GM12801 (cell line): ENCODE measurements at regions not wholly inside any gene's neighbourhood (a gene's known extent, or its start where the extent isn't known, plus 50 kb on each side); places are given as distances from the start of the nearest gene placed in this dataset.

Source experiments
- TF ChIP-seq, protein P1 (sequence below): IDR thresholded peaks from one replicate; pipeline ENCODE4 v1.5.1; 2011; ENCODE audit warnings: control low read depth; ENCODE audit not compliant: insufficient read length; ENCODE audit errors: extremely low read depth

DNA sequence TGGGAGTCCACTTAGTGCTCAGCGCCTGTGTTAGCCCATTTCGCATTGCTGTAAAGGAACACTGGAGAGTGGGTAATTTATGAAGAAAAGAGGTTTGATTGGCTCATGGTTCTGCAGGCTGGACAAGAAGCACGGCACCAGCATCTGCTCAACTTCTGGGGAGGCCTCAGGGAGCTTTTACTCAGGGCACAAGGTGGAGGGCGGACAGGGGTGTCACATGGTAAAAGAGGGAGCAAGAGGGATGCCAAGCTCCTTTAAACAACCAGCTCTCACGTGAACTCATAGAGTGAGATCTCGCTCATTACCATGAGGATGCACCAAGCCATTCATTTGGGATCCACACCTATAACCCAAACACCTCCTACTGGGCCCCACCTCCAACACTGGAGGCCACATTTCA, 181.4 kb upstream of the TLE3 start:
- TF ChIP-seq, protein P1, sequence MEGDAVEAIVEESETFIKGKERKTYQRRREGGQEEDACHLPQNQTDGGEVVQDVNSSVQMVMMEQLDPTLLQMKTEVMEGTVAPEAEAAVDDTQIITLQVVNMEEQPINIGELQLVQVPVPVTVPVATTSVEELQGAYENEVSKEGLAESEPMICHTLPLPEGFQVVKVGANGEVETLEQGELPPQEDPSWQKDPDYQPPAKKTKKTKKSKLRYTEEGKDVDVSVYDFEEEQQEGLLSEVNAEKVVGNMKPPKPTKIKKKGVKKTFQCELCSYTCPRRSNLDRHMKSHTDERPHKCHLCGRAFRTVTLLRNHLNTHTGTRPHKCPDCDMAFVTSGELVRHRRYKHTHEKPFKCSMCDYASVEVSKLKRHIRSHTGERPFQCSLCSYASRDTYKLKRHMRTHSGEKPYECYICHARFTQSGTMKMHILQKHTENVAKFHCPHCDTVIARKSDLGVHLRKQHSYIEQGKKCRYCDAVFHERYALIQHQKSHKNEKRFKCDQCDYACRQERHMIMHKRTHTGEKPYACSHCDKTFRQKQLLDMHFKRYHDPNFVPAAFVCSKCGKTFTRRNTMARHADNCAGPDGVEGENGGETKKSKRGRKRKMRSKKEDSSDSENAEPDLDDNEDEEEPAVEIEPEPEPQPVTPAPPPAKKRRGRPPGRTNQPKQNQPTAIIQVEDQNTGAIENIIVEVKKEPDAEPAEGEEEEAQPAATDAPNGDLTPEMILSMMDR = no peak

- TF ChIP-seq, protein P1 = no peak
Observed at GRCh38 chr15:70278644-70279043, 180.9 kb upstream of the TLE3 start.

GRCh38 chr15:70277556-70277955, 179.8 kb upstream of the TLE3 start:
- TF ChIP-seq, protein P1 = no peak

DNA sequence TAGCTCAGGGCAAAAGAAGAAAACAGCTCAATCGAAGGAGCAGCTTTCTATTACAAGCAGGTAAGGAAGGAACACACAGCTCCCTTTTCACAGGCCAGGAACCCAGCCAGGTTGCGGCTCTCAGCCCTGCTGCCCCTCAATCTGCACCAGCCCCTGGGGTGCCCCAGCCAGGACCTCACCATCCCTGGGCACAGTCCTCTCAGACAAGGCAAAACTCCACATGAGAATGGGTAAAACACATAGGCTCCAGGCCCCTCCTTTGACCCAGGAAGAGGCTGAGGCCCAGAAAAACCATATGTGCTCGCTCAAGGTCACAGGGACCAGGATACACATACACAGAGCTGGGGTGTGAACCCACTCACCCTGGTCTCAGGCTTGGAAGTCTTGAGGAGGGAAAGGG, 178.7 kb upstream of the TLE3 start:
- TF ChIP-seq, protein P1 = no peak

DNA sequence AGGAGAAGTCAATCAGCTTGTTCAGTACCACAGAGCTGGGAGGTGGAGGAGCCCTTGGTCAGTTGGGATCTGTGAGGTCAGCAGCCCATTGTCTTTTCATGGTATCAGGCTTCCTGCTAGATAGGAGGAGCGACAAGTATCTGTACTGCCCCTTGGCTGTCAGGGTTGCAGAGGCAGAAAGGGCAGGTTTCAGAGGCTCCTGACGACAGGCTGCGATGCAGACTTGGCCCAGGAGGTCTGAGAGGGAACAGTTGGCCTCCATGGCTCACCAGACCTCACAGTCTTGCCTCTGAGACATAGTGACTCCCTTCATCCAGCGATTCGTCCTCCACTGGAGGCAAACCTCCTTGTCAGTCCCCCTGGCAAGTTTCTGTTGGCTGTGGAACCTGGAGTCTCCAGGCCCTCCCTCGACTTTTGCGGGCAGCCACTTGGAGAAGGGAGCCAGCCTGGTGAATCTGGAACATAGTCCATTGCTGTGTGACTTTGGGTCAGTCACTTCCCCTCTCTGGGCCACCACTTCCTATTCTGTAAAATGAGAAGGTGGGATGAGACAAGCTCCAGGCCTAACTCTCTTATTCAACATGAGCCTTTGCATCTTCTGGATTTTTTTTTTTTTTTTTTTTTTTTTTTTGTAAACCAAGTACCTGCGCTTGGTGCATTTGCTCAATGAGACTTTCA, 177.9 kb upstream of the TLE3 start:
- TF ChIP-seq, protein P1 = no peak

- TF ChIP-seq, protein P1 = no peak
Observed at GRCh38 chr15:70274908-70275307, 177.2 kb upstream of the TLE3 start.

DNA sequence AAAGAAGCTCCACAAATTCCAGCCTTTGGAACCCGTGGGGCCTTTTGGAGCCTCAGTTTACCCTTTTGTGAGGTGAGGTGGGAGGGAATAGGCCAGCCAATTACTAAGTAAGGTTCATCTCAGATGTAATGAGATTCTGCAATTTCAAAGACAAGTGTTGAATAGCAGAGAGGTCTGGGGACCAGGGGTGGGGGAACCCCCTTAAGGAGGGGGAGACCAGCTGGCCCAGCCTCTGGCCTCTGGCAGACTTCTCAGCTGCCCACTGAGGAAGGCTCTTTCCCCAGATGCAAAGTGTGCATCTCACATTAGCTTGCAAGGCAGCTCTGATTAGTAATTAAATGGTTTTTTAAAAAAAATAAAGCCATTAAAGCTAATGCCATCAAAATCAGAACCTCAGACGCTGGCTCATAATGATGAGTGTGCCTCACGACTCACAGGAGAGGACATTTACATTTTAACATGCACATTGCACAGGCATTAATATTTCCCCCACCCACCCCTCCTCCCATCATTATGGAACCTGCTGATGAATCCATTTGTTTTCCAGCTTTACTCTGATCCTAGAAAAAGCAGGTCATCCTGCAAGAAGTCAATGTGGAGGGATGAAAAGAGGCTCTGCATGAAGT, 176.7 kb upstream of the TLE3 start:
- TF ChIP-seq, protein P1 = no peak
